ENCODE measurements at regions not wholly inside any gene's neighbourhood (a gene's known extent, or its start where the extent isn't known, plus 50 kb on each side); places are given as distances from the start of the nearest gene placed in this dataset.

- Histone ChIP-seq H3K27ac (no peak overlapping the region), H3K36me3 (no peaks in the 10 kb centered on the region), H3K4me1 (peaks cover 0 to 12% (median 0%) of the 10 kb centered on the region in 6 donors), H3K27me3 (replicated peaks in 1 of 7) (peaks cover 0 to 9% (median 0%) of the 10 kb centered on the region in 7 donors), H3K4me3 (no peak overlapping the region), H3K9me3 (peaks cover 0 to 6% (median 2%) of the 10 kb centered on the region in 8 donors)
- intact Hi-C loops (cut with DNase I; ENCODE audit: low total_unique reads): no loop called here
- no peak for DNase-seq
- 53 to 72% (median 59%) methylated on average over 3 of the region's 3 CpGs for WGBS, 5 donors
- TF ChIP-seq POLR2AphosphoS5 (IDR thresholded peaks at IDR 0.05) (no peak), POLR2A (IDR thresholded peaks at IDR 0.05) (no peak)
- TF ChIP-seq, protein P1, sequence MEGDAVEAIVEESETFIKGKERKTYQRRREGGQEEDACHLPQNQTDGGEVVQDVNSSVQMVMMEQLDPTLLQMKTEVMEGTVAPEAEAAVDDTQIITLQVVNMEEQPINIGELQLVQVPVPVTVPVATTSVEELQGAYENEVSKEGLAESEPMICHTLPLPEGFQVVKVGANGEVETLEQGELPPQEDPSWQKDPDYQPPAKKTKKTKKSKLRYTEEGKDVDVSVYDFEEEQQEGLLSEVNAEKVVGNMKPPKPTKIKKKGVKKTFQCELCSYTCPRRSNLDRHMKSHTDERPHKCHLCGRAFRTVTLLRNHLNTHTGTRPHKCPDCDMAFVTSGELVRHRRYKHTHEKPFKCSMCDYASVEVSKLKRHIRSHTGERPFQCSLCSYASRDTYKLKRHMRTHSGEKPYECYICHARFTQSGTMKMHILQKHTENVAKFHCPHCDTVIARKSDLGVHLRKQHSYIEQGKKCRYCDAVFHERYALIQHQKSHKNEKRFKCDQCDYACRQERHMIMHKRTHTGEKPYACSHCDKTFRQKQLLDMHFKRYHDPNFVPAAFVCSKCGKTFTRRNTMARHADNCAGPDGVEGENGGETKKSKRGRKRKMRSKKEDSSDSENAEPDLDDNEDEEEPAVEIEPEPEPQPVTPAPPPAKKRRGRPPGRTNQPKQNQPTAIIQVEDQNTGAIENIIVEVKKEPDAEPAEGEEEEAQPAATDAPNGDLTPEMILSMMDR (IDR thresholded peaks at IDR 0.05 in 8 of 11, conservative IDR thresholded peaks at IDR 0.05 in 3 of 11): no peak
Observed at GRCh38 chr3:134106580-134106979, 76.9 kb upstream of the SLCO2A1 start.

GRCh38 chr3:134105876-134106556 lies 76.3 kb upstream of the SLCO2A1 start:
- H3K27ac ChIP-seq: no peak overlapping the region
- intact Hi-C loops (cut with DNase I; ENCODE audit: low total_unique reads): no loop called here
- H3K4me1 ChIP-seq: peaks cover 0 to 12% (median 0%) of the 10 kb centered on the region in 6 donors
- WGBS, 5 donors: 71 to 95% (median 94%) methylated on average over 2 of the region's 2 CpGs
- peaks cover 0 to 12% (median 4%) of the 10 kb centered on the region in 8 donors for H3K9me3 ChIP-seq
- peaks cover 0 to 9% (median 0%) of the 10 kb centered on the region in 7 donors for H3K27me3 ChIP-seq (replicated peaks in 1 of 7)
- H3K4me3 ChIP-seq: no peak overlapping the region
- no peak for TF ChIP-seq POLR2A (IDR thresholded peaks at IDR 0.05)
- TF ChIP-seq, protein P1 (IDR thresholded peaks at IDR 0.05 in 8 of 11, conservative IDR thresholded peaks at IDR 0.05 in 3 of 11): no peak
- no peak for DNase-seq
- H3K36me3 ChIP-seq: no peaks in the 10 kb centered on the region

GRCh38 chr3:134104031-134104430 lies 74.3 kb upstream of the SLCO2A1 start:
- no peak overlapping the region for H3K4me3 ChIP-seq
- H3K36me3 ChIP-seq: no peaks in the 10 kb centered on the region
- H3K27me3 ChIP-seq (replicated peaks in 1 of 7): peaks cover 0 to 9% (median 0%) of the 10 kb centered on the region in 7 donors
- H3K27ac ChIP-seq: no peak overlapping the region
- no peak for DNase-seq
- 33 to 44% (median 35%) methylated on average over 2 of the region's 2 CpGs for WGBS, 5 donors
- H3K9me3 ChIP-seq: peaks cover 0 to 21% (median 6%) of the 10 kb centered on the region in 8 donors
- H3K4me1 ChIP-seq: peaks cover 0 to 12% (median 0%) of the 10 kb centered on the region in 6 donors
- intact Hi-C loops (cut with DNase I; ENCODE audit: low total_unique reads): no loop called here
- TF ChIP-seq POLR2A (IDR thresholded peaks at IDR 0.05) (no peak), POLR2AphosphoS5 (IDR thresholded peaks at IDR 0.05) (no peak)
- TF ChIP-seq, protein P1 (IDR thresholded peaks at IDR 0.05 in 8 of 11, conservative IDR thresholded peaks at IDR 0.05 in 3 of 11): no peak

GRCh38 chr3:134103470-134103869 lies 73.7 kb upstream of the SLCO2A1 start:
- no peak overlapping the region for H3K4me3 ChIP-seq
- H3K4me1 ChIP-seq: peaks cover 0 to 12% (median 0%) of the 10 kb centered on the region in 6 donors
- H3K27ac ChIP-seq: no peak overlapping the region
- H3K27me3 ChIP-seq (replicated peaks in 1 of 7): peaks cover 0 to 9% (median 0%) of the 10 kb centered on the region in 7 donors
- intact Hi-C loops (cut with DNase I; ENCODE audit: low total_unique reads): no loop called here
- no peak for TF ChIP-seq POLR2A (IDR thresholded peaks at IDR 0.05)
- TF ChIP-seq, protein P1 (IDR thresholded peaks at IDR 0.05 in 8 of 11, conservative IDR thresholded peaks at IDR 0.05 in 3 of 11): no peak
- TF ChIP-seq POLR2AphosphoS5 (IDR thresholded peaks at IDR 0.05): no peak
- DNase-seq: no peak
- no peaks in the 10 kb centered on the region for H3K36me3 ChIP-seq
- peaks cover 0 to 21% (median 6%) of the 10 kb centered on the region in 8 donors for H3K9me3 ChIP-seq
- WGBS, 5 donors: 90 to 100% (median 95%) methylated on average over 1 of the region's 1 CpG
